Keratinocyte (primary cell): ENCODE measurements at regions not wholly inside any gene's neighbourhood (a gene's known extent, or its start where the extent isn't known, plus 50 kb on each side); places are given as distances from the start of the nearest gene placed in this dataset.
"Not testable (repeated sequence)": the region's sequence is repeated elsewhere in the genome, so short reads cannot be mapped to it uniquely, and the experiment has no call there.

Experiments
- DNase-seq: peaks from one replicate; pipeline ENCODE4 v3.0.0-alpha.2; 2011; ENCODE audit warnings: low read depth, missing footprints, low spot score
- FAIRE-seq: peaks from 2 replicates; lab custom pipeline; 2011; peaks lifted over from hg19 to GRCh38; lab: Jason Lieb, UNC
- H2AFZ ChIP-seq: 2 replicates; pipeline ENCODE4 v1.6.0; 2012; ENCODE audit warnings: low read length, control low read depth, inconsistent platforms; ENCODE audit not compliant: control insufficient read depth
- H3K27ac ChIP-seq: 2 replicates; pipeline ENCODE4 v1.5.1; 2011; ENCODE audit warnings: low read length; ENCODE audit not compliant: control insufficient read depth, insufficient read depth
- H3K27me3 ChIP-seq: 3 replicates; pipeline ENCODE4 v1.6.0; 2011; ENCODE audit warnings: low read length; ENCODE audit not compliant: control insufficient read depth, insufficient read depth; ENCODE audit errors: extremely low read depth
- H3K36me3 ChIP-seq, 2 experiments: 2 replicates in 1 of 2; 3 replicates in 1 of 2; pipeline ENCODE4 v1.5.1; 2011; ENCODE audit warnings: low read length in 2 of 2, mild to moderate bottlenecking in 1 of 2; ENCODE audit not compliant: control insufficient read depth in 2 of 2, insufficient read depth in 2 of 2; ENCODE audit errors: extremely low read depth in 1 of 2
- H3K4me1 ChIP-seq: 3 replicates; pipeline ENCODE4 v1.5.1; 2011; ENCODE audit warnings: low read length; ENCODE audit not compliant: control insufficient read depth, insufficient read depth; ENCODE audit errors: extremely low read depth
- H3K4me2 ChIP-seq: 3 replicates; pipeline ENCODE4 v1.6.0; 2011; ENCODE audit warnings: low read depth, low read length; ENCODE audit not compliant: control insufficient read depth, insufficient read depth; ENCODE audit errors: extremely low read depth
- H3K4me3 ChIP-seq, 3 experiments: fragments of 200-600 bp in 1 of 3; sonication (generic) in 1 of 3; 2 replicates in 2 of 3; 3 replicates in 1 of 3; pipeline ENCODE4 v1.5.1; 2011 to 2016; ENCODE audit warnings: low read length in 3 of 3, mild to moderate bottlenecking in 3 of 3, control low read depth in 2 of 3, inconsistent platforms in 1 of 3, low read depth in 1 of 3, mixed read lengths in 1 of 3, mixed run types in 1 of 3, moderate library complexity in 1 of 3; ENCODE audit not compliant: control insufficient read depth in 2 of 3, insufficient read depth in 2 of 3; ENCODE audit errors: extremely low read depth in 1 of 3
- H3K79me2 ChIP-seq: 2 replicates; pipeline ENCODE4 v1.6.0; 2012; ENCODE audit warnings: low read length; ENCODE audit not compliant: control insufficient read depth, insufficient read depth
- H3K9ac ChIP-seq: 3 replicates; pipeline ENCODE4 v1.6.0; 2011; ENCODE audit warnings: low read length; ENCODE audit not compliant: control insufficient read depth, insufficient read depth; ENCODE audit errors: extremely low read depth
- H3K9me1 ChIP-seq: 3 replicates; pipeline ENCODE4 v1.6.0; 2011; ENCODE audit warnings: low read length; ENCODE audit not compliant: control insufficient read depth, insufficient read depth; ENCODE audit errors: extremely low read depth
- H3K9me3 ChIP-seq: 2 replicates; pipeline ENCODE4 v1.5.1; 2012; ENCODE audit warnings: low read depth, low read length; ENCODE audit not compliant: control insufficient read depth
- H4K20me1 ChIP-seq: 3 replicates; pipeline ENCODE4 v1.6.0; 2011; ENCODE audit warnings: low read length; ENCODE audit not compliant: control insufficient read depth, insufficient read depth; ENCODE audit errors: extremely low read depth
- EZH2 ChIP-seq: IDR thresholded peaks from one replicate; pipeline ENCODE4 v1.6.1; 2012; ENCODE audit warnings: inconsistent platforms, mild to moderate bottlenecking, low read length, moderate library complexity
- dilution Hi-C: fragments of 300-500 bp; cut with MboI; formaldehyde crosslinking; loops from one replicate; pipeline ENCODE4 v1.7.0; 2020; ENCODE audit warnings: low sequenced_read_pairs; ENCODE audit not compliant: extremely low pct_ligation_motif_present
- TF ChIP-seq, protein P1 (sequence below), 3 experiments: IDR thresholded peaks in 1 of 3; conservative IDR thresholded peaks in 1 of 3; optimal IDR thresholded peaks in 1 of 3; 2 replicates in 2 of 3; 3 replicates in 1 of 3; pipeline versions ENCODE3 to v1.5.1; 2011; ENCODE audit warnings: low read length in 3 of 3, mild to moderate bottlenecking in 3 of 3, moderate library complexity in 2 of 3, control low read depth in 1 of 3, inconsistent platforms in 1 of 3; ENCODE audit not compliant: insufficient read depth in 2 of 3; ENCODE audit errors: extremely low read depth in 1 of 3

DNA sequence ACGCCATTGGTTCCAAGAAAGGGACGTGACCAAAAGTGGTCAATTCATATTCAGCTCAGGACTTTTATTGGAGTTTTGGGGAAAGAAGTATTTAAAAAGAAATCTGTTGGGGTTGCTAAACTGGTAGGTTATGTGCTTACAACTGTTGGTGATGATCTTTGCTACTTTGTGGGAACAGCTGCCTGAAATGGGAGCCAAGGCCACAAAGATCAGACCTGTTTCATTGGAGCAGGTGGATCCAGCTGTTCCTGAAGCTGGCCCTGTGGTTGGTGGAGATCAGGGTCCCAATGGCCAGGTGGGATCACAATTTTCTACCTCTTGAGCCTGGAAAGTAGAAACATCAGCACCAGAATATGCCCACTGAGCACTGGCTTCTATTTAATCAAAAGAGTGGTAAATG, 144.5 kb downstream of the PSAT1 start:
- dilution Hi-C loops, result no loop called here

DNA sequence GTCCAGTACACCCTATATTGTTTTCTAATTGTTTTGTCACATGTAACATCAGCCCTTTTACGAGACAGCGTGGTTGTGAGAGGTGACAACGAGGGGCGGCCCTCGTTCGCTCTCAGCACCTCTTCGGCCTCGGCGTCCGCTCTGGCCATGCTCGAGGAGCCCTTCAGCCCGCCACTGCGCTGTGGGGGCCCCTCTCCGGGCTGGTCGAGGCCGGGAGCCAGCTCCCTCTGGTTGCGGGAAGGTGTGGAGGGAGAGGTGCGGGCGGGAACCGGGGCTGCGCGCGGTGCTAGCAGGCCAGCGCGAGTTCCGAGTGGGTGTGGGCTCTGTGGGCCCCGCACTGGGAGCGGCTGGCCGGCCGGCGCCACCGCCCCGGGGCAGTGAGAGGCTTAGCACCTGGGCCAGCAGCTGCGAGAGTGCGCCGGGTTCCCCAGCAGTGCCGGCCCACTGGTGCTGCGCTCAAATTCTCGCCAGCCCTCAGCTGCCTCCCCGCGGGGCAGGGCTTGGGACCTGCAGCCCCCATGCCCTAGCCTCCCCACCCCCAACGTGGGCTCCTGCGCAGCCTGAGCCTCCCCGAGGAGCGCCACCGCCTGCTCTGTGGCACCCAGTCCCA, 145.0 kb downstream of the PSAT1 start:
- H2AFZ ChIP-seq, result no peak overlapping the region
- no peak overlapping the region for H3K27ac ChIP-seq
- H3K4me1 ChIP-seq, result no peaks in the 10 kb centered on the region
- TF ChIP-seq, protein P1, sequence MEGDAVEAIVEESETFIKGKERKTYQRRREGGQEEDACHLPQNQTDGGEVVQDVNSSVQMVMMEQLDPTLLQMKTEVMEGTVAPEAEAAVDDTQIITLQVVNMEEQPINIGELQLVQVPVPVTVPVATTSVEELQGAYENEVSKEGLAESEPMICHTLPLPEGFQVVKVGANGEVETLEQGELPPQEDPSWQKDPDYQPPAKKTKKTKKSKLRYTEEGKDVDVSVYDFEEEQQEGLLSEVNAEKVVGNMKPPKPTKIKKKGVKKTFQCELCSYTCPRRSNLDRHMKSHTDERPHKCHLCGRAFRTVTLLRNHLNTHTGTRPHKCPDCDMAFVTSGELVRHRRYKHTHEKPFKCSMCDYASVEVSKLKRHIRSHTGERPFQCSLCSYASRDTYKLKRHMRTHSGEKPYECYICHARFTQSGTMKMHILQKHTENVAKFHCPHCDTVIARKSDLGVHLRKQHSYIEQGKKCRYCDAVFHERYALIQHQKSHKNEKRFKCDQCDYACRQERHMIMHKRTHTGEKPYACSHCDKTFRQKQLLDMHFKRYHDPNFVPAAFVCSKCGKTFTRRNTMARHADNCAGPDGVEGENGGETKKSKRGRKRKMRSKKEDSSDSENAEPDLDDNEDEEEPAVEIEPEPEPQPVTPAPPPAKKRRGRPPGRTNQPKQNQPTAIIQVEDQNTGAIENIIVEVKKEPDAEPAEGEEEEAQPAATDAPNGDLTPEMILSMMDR (optimal IDR thresholded peaks at IDR 0.05 in 1 of 3, IDR thresholded peaks at IDR 0.05 in 1 of 3, conservative IDR thresholded peaks at IDR 0.05 in 1 of 3; ENCODE audit: extremely low read depth in 1 of 3, insufficient read depth in 2 of 3, low read length in 3 of 3), result no peak
- no peak for TF ChIP-seq EZH2
- no peaks in the 10 kb centered on the region for H3K36me3 ChIP-seq
- no peak overlapping the region for H3K9ac ChIP-seq
- no peaks in the 10 kb centered on the region for H3K79me2 ChIP-seq
- H4K20me1 ChIP-seq, result no peaks in the 10 kb centered on the region
- H3K27me3 ChIP-seq, result peaks cover 6% of the 10 kb centered on the region
- no peaks in the 10 kb centered on the region for H3K9me1 ChIP-seq
- DNase-seq (no peak), FAIRE-seq (no peak)
- H3K9me3 ChIP-seq, result no peaks in the 10 kb centered on the region
- dilution Hi-C loops, result no loop called here
- H3K4me2 ChIP-seq, result no peak overlapping the region
- no peak overlapping the region for H3K4me3 ChIP-seq

More for the DNA sequence above, 144.5 kb downstream of the PSAT1 start:
- H4K20me1 ChIP-seq, result no peaks in the 10 kb centered on the region
- no peak overlapping the region for H3K27ac ChIP-seq
- FAIRE-seq (no peak), DNase-seq (no peak)
- H3K27me3 ChIP-seq, result peaks cover 6% of the 10 kb centered on the region
- H3K4me1 ChIP-seq, result no peaks in the 10 kb centered on the region
- H3K4me3 ChIP-seq, result no peak overlapping the region
- TF ChIP-seq EZH2, result no peak
- TF ChIP-seq, protein P1 (optimal IDR thresholded peaks at IDR 0.05 in 1 of 3, IDR thresholded peaks at IDR 0.05 in 1 of 3, conservative IDR thresholded peaks at IDR 0.05 in 1 of 3; ENCODE audit: extremely low read depth in 1 of 3, insufficient read depth in 2 of 3, low read length in 3 of 3), result no peak
- H3K4me2 ChIP-seq, result no peak overlapping the region
- H3K9ac ChIP-seq, result no peak overlapping the region
- H3K79me2 ChIP-seq, result no peaks in the 10 kb centered on the region
- H3K9me1 ChIP-seq, result no peaks in the 10 kb centered on the region
- no peaks in the 10 kb centered on the region for H3K9me3 ChIP-seq
- no peaks in the 10 kb centered on the region for H3K36me3 ChIP-seq
- H2AFZ ChIP-seq, result no peak overlapping the region

DNA sequence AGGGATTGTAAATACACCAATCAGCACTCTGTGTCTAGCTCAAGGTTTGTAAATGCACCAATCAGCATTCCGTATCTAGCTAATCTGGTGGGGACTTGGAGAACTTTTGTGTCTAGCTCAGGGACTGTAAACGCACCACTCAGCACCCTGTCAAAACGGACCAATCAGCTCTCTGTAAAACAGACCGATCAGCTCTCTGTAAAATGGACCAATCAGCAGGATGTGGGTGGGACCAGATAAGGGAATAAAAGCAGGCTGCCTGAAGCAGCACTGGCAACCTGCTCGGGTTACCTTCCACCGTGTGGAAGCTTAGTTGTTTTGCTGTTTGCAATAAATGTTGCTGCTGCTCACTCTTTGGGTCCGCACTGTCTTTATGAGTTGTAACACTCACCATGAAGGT, 145.7 kb downstream of the PSAT1 start:
- H3K9me1 ChIP-seq, H3K4me1 ChIP-seq, H3K9ac ChIP-seq, H3K79me2 ChIP-seq, FAIRE-seq, H4K20me1 ChIP-seq, dilution Hi-C loops, H3K9me3 ChIP-seq, DNase-seq, H3K27ac ChIP-seq, H3K36me3 ChIP-seq, H3K4me2 ChIP-seq, H3K4me3 ChIP-seq, H2AFZ ChIP-seq, H3K27me3 ChIP-seq: not testable (repeated sequence)
